A172 (cell line): ENCODE measurements at regions not wholly inside any gene's neighbourhood (a gene's known extent, or its start where the extent isn't known, plus 50 kb on each side); places are given as distances from the start of the nearest gene placed in this dataset.
A peak's percentile ranks its signal among the peaks of the same experiment; 100 is the strongest.
"Not testable (repeated sequence)": the region's sequence is repeated elsewhere in the genome, so short reads cannot be mapped to it uniquely, and the experiment has no call there.

Experiments used
- DNase-seq: peaks from one replicate; pipeline ENCODE4 v3.0.0-alpha.2; 2015; ENCODE audit warnings: low spot score

DNA sequence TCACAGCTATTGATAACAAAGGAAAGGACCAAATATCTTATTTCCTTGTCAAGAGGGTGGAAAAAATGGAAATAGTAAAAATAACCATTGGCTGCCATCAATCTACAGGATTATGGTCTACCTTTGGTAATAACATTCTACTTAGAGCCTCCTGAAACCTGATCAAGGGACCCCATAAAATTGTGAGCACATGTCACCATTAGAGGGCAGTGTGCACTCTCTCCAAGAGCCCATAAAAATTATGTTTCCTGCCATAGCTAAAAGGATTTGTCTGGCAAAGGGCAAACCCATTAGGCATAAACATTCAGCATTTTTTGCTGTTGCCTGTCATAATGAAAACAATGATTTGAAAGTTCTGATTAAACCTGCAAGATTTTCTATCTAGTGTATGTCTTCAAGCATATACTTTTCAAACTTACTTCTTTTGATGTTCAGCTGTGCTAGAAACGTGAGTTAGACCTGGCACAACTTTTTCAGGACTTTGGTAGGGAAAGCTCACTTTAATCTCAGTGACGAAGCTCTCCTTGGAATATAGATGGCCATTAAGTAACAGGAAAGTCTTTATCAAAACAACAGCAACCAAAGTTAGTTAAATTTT, 120.7 kb upstream of the ZFP64 start:
- DNase-seq, result peak; percentile 71

DNA sequence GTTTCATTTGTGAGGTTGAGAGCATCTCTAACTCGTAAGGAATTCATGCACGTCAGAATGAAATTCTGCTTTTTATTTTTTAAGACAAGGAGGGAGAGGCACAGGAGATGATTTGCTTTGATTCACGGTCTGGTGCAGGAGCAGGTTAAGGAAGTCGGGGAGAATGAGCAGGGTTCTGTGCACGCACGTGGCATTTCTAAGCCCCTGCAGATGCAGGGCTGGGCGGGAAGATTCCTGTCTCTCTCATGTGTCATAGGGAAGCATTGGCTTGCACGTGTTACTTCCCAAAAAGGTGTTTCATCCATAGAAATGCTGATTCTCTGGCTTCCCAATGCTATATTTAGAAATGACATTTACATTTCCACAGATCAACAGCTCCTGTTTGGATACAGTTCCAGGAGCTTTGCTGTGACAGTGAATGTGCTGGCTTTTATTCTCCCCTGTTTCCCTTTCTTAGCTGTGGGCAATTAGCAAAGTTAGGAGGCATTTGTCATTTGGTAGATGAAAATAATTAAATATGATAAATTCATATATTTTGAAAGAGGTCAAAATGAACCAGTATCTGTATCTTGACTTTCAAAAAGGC, 119.7 kb upstream of the ZFP64 start:
- DNase-seq, result no peak

DNA sequence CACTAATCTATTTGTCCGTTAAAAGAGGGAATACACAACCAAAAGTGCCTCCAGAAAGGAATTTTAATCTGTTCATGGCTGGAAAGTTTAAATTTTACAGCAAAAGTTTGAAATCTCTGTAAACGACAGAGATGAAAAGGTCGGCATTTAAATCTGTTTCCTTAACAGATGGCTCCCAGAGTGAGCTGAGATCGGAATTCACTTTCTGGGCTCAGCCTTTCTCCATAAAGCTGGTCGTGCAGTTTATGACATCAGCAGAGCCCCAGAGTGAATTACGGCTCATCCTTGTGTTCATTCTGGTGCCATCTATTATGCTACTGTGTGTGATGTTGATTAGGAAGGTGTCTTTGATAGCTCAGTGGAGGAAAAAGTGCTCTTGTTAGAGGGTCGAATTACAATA, 117.6 kb upstream of the ZFP64 start:
- no peak for DNase-seq

DNA sequence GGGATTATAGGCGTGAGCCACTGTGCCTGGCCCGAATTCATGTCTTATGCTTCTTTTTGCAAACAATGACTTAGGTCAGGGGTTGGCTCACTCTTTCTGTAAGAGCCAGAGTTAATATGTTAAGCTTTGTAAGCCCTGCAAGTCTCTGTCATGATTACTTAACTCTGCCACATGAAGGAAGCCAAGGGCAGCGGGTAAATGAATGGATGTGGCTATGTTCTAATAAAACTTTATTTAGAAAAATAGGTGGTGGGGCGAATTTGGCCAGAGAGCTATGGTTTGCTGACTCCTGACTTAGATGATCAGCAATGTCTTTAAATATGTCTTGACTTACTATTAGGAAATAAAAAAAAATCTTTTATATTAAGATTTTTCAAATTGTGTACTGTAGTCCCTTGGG, 114.9 kb upstream of the ZFP64 start:
- no peak for DNase-seq

DNA sequence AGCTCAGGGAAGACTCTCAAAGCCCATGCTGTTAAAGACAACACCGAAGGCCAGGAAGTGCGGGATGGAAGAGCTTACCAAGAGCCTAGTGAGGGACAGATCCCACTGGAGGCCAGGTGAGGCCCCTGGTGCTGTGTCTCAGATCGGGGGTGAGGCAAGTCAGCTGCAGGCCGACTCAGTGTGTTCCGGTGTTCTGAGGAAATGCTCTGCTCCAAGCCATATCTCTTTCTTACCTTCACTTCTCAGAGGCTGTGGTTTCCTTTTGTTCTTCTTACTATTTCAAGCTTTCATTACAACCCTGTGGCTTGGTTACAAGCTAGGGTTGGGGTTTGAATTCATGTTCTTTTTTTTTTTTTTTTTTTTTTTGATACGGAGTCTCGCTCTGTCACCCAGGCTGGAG, 114.3 kb upstream of the ZFP64 start:
- no peak for DNase-seq

DNA sequence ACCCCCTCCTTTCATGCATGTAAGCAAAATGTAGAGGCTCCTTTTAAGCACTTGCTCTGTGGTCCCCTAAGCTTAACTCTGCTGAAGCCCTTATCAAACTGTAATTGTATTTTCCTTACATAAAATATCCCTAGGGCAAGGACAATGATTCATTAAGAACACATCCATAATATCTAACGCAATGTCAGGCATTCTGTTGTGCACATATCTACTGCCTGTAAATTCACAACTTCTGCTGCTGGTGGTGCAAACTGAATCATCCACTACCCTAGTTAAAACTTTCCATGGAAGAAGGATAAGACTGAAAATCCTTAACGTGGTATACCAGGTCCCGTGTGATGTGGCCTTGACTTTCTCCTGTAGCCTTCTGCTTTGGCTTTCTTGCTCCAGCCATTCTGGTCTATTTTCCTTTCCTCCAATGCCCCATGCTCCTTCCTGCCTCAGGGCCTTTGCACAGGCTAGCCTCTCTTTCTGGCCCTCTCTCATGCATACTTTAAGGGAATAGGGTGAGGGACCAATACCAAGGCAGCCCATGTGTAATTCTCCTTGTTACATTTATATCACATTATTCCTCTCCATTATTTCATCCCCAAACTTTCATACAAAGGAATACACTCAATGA, 113.6 kb upstream of the ZFP64 start:
- DNase-seq, result no peak

DNA sequence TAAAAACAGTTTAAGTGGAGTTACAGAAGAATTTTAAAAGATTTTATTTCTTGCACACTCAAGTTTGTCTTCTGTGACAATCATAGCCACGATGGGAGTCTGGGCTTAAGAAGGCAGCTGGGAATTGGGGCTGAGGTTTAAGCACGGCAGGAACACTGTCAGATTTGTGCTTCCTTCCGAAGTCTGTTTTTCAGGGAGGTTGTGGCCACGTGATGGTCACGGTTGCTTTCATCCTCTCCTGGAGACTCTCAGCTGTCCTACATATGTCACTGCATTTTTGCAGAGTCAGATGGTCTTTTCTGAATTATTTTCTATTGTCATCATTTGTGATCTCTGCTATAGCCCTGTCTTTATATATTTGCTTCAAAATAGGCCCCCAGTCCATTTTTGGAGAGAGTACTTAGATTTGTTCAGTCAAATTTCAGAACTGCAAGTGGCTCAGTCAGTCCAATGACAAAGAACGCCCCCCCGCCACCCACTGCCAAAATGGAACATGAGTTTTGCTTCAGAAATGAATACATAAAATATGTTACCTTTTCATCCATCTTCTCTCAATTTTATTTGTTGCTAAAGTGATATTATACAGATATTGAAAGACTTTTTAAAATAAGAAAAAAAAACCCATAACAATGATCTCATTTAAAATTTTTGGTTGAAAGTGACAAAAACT, 111.8 kb upstream of the ZFP64 start:
- no peak for DNase-seq

DNA sequence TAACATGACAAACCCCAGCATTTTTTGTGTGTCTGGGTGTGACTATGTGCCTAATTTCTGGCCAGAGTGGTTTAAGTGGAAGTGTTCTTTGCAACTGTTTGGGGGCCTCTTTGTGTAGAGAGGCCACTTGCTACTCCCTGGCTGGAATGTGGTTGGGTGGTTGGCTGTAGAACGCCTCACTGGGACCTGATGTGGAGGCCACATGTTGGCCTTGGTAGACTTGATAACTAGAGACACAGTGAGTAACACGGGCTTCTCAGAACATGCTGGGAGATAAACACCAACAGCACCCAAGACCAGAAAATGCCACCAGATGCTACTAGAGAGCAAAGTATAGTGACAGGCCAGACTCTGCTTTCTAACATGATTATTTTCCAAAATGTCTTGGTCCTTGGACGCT, 111.2 kb upstream of the ZFP64 start:
- DNase-seq, result no peak

DNA sequence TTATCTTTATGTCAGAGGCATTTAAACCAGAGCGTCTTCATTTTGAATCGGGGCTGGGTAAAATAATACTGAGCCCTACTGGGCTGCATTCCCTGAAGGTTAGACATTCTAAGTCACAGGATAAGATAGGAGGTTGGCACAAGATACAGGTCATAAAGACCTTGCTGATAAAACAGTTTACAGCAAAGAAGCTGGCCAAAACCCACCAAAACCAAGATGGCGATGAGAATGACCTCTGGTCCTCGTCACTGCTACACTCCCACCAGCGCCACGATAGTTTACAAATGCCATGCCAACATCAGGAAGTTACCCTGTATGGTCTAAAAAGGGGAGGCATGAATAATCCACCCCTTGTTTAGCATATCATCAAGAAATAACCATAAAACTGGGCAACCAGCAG, 110.5 kb upstream of the ZFP64 start:
- not testable (repeated sequence) for DNase-seq

DNA sequence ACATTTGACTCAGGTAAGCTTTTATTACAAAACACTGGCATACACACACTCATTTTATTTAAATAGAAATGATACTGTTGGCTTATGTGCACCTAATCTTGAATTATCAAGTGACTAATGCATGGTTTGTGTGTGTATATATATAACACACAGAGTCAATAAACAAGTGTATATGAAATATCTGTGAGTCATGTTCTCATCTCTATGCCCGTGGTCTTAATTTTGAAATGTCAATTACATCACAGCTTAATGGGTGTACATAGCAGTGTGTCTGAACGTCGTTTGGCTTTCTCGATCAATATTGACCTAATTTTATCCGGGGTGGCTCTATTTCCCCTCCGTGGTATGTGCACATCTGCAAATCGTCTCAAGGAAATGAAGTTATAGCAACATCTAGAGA, 104.0 kb upstream of the ZFP64 start:
- DNase-seq, result no peak

DNA sequence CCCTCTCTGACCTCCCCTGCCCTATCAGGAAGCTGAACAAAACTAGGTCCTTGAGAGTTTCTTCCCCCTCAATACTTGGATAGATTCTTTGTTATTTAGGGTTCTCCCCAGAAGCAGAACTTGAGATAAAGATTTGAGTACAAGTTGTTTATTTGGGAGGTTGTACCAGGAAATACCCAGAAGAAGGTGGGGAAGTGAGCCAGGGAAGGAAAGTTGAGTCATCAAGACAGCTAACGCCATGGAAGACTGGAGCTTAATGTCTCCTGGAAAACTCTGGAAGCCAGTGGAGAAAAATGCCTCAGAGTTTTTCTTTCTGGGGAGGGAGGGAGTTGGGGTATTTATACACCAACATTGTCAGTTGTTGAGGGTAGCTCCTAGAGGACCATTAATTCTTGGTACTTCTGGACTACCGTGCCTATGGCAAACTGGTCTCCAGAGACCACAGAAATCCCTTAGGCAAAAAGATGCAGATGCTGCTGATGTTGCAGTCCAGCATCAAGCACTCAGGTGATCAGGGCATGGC, 102.6 kb upstream of the ZFP64 start:
- no peak for DNase-seq

DNA sequence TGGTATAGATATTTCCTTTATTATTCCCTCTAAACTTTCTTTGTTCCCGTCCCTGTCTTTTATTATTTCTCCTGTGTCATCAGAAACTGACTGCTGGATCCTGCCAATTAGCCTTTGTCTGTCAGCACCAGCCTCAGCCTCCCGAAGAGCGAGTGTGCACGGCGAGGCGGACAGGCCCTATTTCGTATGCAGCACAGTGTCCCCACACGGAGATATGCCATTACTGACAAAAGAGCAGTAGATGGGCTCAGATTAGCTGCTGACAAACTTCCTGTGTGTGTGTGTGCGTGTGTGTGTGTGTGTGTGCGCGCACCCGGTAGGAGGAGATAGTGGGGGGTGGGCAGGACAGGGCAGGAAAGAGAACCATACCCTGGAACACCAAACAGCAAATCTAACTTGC, 99.5 kb upstream of the ZFP64 start:
- DNase-seq, result no peak

DNA sequence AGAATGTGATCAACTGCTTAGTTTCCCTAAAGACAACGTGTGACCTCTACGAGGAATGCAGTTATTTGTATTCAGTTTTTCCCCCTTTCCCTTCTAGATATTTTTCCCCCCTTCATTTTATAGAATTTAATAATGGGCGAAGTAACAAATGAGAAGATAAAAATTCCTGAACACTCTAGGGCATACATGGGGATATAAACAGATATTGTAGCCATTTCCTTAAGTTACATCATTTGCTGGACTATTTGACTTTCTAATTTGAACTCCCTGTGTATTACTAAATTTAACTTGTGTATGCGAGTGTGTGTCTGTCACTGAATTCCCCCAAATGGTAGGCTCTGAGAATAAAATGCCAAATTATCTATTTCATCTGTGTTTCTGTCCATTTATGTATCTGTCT, 99.0 kb upstream of the ZFP64 start:
- DNase-seq, result no peak

DNA sequence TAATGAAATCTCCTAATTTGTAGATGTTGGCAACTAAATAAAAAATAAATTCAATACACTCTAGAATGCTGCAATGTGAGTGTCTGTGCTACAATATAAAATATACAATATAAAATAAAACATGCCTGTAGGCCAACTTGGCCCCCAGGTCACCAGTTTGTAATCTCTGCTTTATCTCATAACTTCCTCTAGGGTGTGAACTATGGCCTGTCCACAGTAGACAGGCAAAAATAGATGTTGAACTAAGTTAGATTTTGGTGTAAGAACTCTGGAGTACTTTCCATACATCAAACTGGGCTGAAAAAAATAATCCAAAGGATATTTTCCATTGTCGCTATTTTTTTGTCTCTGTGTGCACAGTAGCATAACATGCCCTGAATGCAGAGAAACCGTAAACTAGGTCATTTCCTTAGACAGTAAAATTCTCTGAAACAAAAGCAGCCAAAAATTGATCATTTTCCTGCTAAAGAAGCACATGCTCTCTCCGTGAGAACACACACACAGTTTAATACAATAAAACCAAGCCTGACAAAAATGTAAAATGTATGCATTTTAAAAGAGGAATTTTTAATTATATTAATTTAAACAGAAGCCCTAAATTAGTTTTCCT, 98.5 kb upstream of the ZFP64 start:
- no peak for DNase-seq

DNA sequence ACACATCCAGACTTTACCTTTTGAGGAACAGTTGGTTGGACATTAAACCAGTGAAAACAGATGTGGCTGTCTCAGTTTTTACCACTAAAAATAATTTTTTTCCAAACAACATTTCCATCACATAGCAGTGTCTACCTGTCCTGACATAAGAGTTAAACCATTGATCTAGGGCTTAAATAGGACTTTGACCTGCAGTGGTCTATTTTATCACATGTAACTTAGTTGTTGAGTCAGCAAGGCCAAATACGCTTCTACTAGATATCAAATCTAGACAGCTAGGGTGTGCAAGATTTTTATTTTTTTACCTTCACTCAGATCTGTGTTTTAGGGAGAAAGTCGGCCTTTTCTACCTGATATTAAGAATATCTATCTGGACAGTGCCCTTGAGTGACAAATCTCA, 88.8 kb upstream of the ZFP64 start:
- no peak for DNase-seq

DNA sequence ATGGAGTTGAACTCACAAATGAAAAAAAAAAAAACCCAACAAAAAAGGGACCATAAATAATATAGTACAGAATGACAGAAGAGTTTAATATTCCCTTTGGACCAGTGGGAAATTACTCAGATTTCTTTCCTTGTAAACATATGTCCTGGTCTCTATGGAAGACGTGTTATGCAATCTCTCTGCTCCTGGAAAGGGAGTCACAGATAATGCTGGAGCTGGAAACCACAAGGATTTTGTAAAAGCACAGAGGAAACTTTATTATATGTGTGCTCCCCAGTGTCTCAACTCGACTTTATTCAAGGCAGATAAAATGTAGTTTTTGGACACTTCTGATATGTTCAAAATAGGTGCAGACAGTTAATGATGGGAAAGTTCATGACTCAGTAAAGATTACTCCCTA, 88.1 kb upstream of the ZFP64 start:
- no peak for DNase-seq

DNA sequence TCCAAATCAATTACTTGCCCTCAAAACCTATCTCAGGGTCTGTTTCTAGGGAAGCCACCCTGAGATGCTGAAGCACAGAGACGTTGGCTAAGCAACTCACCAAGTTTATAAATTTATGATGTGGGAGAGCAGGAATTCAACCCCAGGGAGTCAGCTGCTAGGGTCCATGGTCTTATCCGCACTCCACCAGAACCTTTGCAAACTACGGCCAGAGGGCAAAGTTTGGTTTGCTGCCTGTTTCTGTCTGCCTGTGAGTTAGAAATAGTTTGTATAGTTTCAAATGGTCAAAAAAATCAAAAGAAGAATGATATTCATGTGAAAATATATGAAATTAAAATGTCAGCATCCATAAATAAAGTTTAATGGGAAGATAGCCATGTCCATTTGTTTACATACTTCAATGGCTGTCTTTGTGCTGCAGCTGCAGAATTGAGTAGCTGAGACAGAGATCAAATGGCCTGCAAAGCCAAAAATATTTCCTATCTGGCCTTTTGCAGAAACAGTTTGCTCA, 83.7 kb upstream of the ZFP64 start:
- no peak for DNase-seq

DNA sequence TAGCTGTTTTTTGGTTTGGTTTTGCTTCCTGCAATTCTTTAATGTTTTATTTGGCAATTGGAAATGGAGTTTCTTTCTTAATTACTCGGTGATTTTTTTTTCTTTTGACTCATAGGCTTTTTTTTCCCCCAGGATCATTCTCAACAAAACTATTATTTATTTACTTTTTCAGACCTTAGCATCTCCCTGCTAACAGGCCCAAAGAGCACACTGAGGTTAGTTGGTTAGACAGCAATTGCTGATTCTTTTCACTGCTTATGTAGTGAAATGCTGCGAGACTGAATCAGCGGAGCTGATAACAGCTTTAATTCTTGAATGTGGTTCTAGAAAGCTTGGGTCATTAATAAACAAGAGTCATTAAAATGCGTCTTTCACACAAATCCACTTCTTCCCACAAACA, 79.1 kb upstream of the ZFP64 start:
- DNase-seq, result no peak

DNA sequence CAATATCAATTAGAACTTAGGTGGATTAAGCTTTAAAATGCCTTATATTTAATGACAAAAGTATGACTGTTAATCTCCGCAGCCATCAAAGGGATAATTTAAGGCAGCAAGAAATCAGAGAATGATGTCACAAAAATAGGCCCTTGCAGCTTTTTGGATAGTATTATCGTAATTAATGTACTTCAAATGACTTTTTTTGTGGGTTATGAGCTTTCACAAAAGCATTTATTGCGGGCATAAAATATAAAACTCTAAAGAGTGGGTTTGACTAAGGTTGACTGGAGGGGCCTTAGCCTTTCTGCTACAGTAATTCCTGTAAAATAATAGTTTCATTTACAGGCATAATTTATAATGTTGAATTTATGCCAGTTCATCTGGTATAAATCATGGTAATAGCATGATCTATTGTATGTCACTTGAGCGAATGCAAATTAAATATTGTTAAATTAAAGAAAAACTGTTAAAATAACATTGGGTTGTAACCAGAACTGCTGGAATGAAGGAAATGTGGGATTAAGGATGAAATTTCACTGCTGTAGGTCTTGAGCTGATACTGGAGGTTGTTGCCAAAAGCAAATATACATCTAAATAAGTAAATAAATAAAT, 78.5 kb upstream of the ZFP64 start:
- no peak for DNase-seq

DNA sequence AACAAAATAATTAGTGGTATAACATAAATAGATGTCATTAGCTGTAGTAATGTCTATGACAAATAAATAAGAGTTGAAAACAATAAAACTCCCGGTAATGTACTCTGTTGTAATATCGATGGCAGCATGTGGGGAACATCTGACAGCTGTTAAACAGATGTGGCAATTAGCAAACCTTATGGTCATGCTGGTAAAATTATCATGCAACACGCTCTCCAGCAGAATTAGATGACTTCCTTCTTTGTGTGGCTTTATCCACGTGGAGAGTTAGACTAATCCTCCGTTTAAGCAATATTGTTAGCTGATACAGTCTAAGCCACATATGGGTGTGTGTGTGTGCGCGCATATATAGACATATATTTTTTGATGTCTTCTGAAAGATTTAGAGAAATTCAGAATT, 77.7 kb upstream of the ZFP64 start:
- DNase-seq, result no peak

DNA sequence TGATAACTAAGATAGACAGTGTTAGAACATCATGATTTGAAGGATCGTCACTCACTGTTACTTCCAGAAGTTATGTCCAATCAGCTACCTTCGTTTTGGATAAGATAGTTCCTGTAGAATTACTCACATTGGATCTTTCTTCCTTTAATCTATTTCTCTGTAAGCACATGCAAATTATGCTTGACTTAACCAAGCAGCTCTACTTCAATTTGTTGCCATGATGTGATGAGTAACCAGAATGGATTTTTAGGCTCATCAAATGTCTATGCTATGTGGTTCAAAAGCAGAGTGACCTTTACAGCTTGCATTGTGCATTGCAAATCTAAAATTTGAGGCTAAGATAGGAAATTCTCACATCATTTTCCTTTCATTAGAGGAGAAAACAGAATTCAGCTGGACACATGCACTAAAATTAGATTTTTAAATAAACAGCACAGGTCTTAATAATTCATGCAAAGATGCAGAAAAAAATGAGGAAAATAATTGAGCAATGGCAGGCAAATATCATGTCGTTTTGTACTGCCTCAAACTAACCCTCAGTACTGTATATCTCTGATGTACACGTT, 76.7 kb upstream of the ZFP64 start:
- peak; percentile 7 for DNase-seq

DNA sequence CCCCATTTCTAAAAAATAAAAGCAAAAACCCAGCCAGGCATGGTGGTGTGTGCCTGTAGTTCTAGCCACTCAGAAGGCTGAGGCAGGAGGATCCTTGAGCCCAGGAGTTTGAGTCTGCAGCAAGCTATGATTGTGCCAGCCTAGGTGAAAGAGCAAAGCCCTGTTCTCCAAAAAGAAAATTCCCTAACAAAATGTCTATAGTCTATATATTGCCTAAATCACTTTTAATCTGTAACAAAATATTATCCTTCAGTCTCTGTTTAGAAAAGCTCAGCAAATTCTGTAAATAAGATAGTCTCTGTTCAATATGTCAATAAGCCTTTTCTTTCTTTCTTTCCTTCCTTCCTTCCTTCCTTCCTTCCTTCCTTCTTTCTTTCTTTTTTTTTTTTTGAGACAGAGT, 75.8 kb upstream of the ZFP64 start:
- no peak for DNase-seq
